ENCODE measurements at regions not wholly inside any gene's neighbourhood (a gene's known extent, or its start where the extent isn't known, plus 50 kb on each side); places are given as distances from the start of the nearest gene placed in this dataset.

DNA sequence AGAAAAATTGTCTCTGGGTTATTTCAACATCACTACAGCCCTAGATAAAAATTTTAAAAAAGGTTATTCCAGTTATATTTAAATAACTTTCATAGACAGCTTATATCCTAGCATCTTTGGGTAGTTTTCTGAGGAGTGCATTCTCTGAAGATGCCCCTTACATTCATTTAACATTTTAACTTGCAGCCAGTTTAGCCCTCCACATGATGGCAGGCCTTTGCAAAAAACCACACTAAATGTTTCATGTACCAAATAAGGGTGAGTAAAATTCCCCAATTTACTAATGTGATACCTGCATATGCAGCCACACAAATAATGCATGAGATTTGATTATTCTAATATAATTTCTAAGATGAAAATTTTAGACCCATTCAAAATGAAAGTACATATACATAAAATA, 108.4 kb upstream of the ZWINT start:
- no peak for TF ChIP-seq POLR2AphosphoS5 (IDR thresholded peaks at IDR 0.05; ENCODE audit: low read depth, low read length)
- TF ChIP-seq, protein P1, sequence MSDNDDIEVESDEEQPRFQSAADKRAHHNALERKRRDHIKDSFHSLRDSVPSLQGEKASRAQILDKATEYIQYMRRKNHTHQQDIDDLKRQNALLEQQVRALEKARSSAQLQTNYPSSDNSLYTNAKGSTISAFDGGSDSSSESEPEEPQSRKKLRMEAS (IDR thresholded peaks at IDR 0.05; ENCODE audit: low read depth): no peak
- TF ChIP-seq, protein P2, sequence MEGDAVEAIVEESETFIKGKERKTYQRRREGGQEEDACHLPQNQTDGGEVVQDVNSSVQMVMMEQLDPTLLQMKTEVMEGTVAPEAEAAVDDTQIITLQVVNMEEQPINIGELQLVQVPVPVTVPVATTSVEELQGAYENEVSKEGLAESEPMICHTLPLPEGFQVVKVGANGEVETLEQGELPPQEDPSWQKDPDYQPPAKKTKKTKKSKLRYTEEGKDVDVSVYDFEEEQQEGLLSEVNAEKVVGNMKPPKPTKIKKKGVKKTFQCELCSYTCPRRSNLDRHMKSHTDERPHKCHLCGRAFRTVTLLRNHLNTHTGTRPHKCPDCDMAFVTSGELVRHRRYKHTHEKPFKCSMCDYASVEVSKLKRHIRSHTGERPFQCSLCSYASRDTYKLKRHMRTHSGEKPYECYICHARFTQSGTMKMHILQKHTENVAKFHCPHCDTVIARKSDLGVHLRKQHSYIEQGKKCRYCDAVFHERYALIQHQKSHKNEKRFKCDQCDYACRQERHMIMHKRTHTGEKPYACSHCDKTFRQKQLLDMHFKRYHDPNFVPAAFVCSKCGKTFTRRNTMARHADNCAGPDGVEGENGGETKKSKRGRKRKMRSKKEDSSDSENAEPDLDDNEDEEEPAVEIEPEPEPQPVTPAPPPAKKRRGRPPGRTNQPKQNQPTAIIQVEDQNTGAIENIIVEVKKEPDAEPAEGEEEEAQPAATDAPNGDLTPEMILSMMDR (IDR thresholded peaks at IDR 0.05): no peak
